ENCODE measurements at regions not wholly inside any gene's neighbourhood (a gene's known extent, or its start where the extent isn't known, plus 50 kb on each side); places are given as distances from the start of the nearest gene placed in this dataset.

GRCh38 chr12:107470645-107471044 lies 215.0 kb upstream of the PWP1 start:
- intact Hi-C loops (cut with DNase I), result no loop called here
- no peaks in the 10 kb centered on the region for H3K27me3 ChIP-seq
- H3K36me3 ChIP-seq, result no peaks in the 10 kb centered on the region
- no peaks in the 10 kb centered on the region for H3K9me3 ChIP-seq
- peaks cover 0 to 16% (median 0%) of the 10 kb centered on the region in 3 donors for H3K4me1 ChIP-seq
- DNase-seq, result no peak
- no peak overlapping the region for H3K27ac ChIP-seq
- WGBS, 2 donors, result 68 to 72% methylated on average over 3 to 6 of the region's 8 CpGs
- no peak overlapping the region for H3K4me3 ChIP-seq
- TF ChIP-seq CTCF (IDR thresholded peaks at IDR 0.05), result no peak
- no peak for TF ChIP-seq POLR2A (IDR thresholded peaks at IDR 0.05)

GRCh38 chr12:107472308-107472707 lies 213.3 kb upstream of the PWP1 start:
- peaks cover 0 to 16% (median 0%) of the 10 kb centered on the region in 3 donors for H3K4me1 ChIP-seq
- TF ChIP-seq CTCF (IDR thresholded peaks at IDR 0.05) (no peak), POLR2A (IDR thresholded peaks at IDR 0.05) (no peak)
- no peak overlapping the region for H3K4me3 ChIP-seq
- H3K27me3 ChIP-seq, result no peaks in the 10 kb centered on the region
- H3K9me3 ChIP-seq, result no peaks in the 10 kb centered on the region
- no peak for DNase-seq
- H3K36me3 ChIP-seq, result no peaks in the 10 kb centered on the region
- WGBS, 2 donors, result 86 to 90% methylated on average over 6 of the region's 6 CpGs
- H3K27ac ChIP-seq, result no peak overlapping the region
- intact Hi-C loops (cut with DNase I), result no loop called here

- H3K27me3 ChIP-seq, result no peaks in the 10 kb centered on the region
- H3K4me1 ChIP-seq, result peaks cover 0 to 25% (median 0%) of the 10 kb centered on the region in 3 donors
- TF ChIP-seq CTCF (IDR thresholded peaks at IDR 0.05) (no peak), POLR2A (IDR thresholded peaks at IDR 0.05) (no peak)
- no peak for DNase-seq
- H3K27ac ChIP-seq, result no peak overlapping the region
- 81% methylated on average over 4 of the region's 9 CpGs; no CpG with 5 or more reads in 1 of the 2 donors for WGBS, 2 donors
- no peaks in the 10 kb centered on the region for H3K9me3 ChIP-seq
- no peak overlapping the region for H3K4me3 ChIP-seq
- intact Hi-C loops (cut with DNase I), result no loop called here
- no peaks in the 10 kb centered on the region for H3K36me3 ChIP-seq
These were observed 211.5 kb upstream of the PWP1 start for GRCh38 chr12:107474099-107474498.

GRCh38 chr12:107474639-107475539 lies 210.7 kb upstream of the PWP1 start:
- Histone ChIP-seq H3K36me3 (no peaks in the 10 kb centered on the region), H3K27ac (no peak overlapping the region), H3K9me3 (no peaks in the 10 kb centered on the region), H3K4me1 (peaks cover 0 to 25% (median 0%) of the 10 kb centered on the region in 3 donors), H3K4me3 (no peak overlapping the region), H3K27me3 (no peaks in the 10 kb centered on the region)
- no peak for TF ChIP-seq CTCF (IDR thresholded peaks at IDR 0.05)
- no peak for TF ChIP-seq POLR2A (IDR thresholded peaks at IDR 0.05)
- DNase-seq, result no peak
- WGBS, 2 donors, result 49 to 76% methylated on average over 3 to 4 of the region's 4 CpGs
- intact Hi-C loops (cut with DNase I), result no loop called here

- Histone ChIP-seq H3K9me3 (no peaks in the 10 kb centered on the region), H3K27me3 (no peaks in the 10 kb centered on the region), H3K4me1 (peaks cover 0 to 25% (median 0%) of the 10 kb centered on the region in 3 donors), H3K36me3 (no peaks in the 10 kb centered on the region), H3K4me3 (no peak overlapping the region), H3K27ac (no peak overlapping the region)
- intact Hi-C loops (cut with DNase I), result no loop called here
- DNase-seq, result no peak
- TF ChIP-seq CTCF (IDR thresholded peaks at IDR 0.05) (no peak), POLR2A (IDR thresholded peaks at IDR 0.05) (no peak)
- 83% methylated on average over 2 to 3 of the region's 4 CpGs for WGBS, 2 donors
These were observed 209.7 kb upstream of the PWP1 start for GRCh38 chr12:107475900-107476299.

Data from esophagus squamous epithelium (tissue), 5 donors.